C4-2B (cell line): ENCODE measurements at regions not wholly inside any gene's neighbourhood (a gene's known extent, or its start where the extent isn't known, plus 50 kb on each side); places are given as distances from the start of the nearest gene placed in this dataset.

Experiments
- H3K27ac ChIP-seq: fragments of 450-650 bp; 2 replicates; pipeline ENCODE4 v1.5.1; 2017
- ZFX ChIP-seq: fragments of 450-650 bp; IDR thresholded peaks from 2 replicates; pipeline ENCODE4 v1.6.1; 2017
- TF ChIP-seq, protein P1 (sequence below): fragments of 450-650 bp; conservative IDR thresholded peaks from 2 replicates; pipeline ENCODE4 v1.5.1; 2017; ENCODE audit warnings: mild to moderate bottlenecking

DNA sequence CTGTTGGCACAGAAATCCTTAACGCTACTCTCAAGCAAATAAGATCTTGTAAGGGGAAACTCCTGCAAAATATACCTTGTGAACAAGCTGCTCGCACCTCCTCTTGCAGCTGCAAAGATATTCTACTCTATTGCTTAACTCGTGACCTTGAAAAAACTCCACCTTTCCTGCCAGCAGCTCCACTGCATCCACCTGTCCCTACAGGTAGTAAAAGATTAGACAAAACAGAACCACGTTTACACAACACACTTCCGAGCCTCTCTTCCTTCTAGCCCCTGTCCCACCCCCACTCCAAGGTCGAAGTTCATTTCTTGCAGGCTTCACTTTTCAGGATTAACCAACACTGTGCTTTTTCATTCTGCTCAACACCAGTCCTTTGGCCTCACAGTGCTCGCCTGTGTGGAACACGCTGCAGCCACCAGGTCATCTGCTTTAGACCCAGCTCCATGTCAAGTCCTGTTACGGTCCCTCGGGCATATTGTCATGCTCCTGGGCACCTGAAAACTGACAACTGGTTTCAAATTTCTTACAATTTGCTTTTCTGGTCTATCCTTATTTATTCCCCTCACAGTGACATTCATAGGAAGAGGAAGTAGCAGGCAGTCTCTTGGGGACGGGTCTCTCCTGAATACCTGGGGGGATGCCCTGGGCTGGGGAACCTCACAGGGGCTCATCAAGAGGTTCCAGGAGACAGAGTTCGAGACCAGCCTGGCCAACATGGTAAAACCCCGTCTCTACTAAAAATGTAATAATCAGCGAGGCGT lies 165.8 kb upstream of the KLF14 start:
- no peak overlapping the region for H3K27ac ChIP-seq
- no peak for TF ChIP-seq ZFX
- TF ChIP-seq, protein P1, sequence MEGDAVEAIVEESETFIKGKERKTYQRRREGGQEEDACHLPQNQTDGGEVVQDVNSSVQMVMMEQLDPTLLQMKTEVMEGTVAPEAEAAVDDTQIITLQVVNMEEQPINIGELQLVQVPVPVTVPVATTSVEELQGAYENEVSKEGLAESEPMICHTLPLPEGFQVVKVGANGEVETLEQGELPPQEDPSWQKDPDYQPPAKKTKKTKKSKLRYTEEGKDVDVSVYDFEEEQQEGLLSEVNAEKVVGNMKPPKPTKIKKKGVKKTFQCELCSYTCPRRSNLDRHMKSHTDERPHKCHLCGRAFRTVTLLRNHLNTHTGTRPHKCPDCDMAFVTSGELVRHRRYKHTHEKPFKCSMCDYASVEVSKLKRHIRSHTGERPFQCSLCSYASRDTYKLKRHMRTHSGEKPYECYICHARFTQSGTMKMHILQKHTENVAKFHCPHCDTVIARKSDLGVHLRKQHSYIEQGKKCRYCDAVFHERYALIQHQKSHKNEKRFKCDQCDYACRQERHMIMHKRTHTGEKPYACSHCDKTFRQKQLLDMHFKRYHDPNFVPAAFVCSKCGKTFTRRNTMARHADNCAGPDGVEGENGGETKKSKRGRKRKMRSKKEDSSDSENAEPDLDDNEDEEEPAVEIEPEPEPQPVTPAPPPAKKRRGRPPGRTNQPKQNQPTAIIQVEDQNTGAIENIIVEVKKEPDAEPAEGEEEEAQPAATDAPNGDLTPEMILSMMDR = no peak

GRCh38 chr7:130900471-130901076 lies 166.6 kb upstream of the KLF14 start:
- H3K27ac ChIP-seq = no peak overlapping the region
- TF ChIP-seq ZFX = no peak
- TF ChIP-seq, protein P1 = no peak

- TF ChIP-seq, protein P1 = no peak
- no peak for TF ChIP-seq ZFX
- H3K27ac ChIP-seq = no peak overlapping the region
Observed at GRCh38 chr7:130901209-130901783, 167.3 kb upstream of the KLF14 start.

- no peak overlapping the region for H3K27ac ChIP-seq
- no peak for TF ChIP-seq ZFX
- TF ChIP-seq, protein P1 = no peak
Observed at GRCh38 chr7:130902755-130903357, 168.8 kb upstream of the KLF14 start.

GRCh38 chr7:130903358-130903974 lies 169.5 kb upstream of the KLF14 start:
- no peak overlapping the region for H3K27ac ChIP-seq
- TF ChIP-seq, protein P1 = no peak
- no peak for TF ChIP-seq ZFX

DNA sequence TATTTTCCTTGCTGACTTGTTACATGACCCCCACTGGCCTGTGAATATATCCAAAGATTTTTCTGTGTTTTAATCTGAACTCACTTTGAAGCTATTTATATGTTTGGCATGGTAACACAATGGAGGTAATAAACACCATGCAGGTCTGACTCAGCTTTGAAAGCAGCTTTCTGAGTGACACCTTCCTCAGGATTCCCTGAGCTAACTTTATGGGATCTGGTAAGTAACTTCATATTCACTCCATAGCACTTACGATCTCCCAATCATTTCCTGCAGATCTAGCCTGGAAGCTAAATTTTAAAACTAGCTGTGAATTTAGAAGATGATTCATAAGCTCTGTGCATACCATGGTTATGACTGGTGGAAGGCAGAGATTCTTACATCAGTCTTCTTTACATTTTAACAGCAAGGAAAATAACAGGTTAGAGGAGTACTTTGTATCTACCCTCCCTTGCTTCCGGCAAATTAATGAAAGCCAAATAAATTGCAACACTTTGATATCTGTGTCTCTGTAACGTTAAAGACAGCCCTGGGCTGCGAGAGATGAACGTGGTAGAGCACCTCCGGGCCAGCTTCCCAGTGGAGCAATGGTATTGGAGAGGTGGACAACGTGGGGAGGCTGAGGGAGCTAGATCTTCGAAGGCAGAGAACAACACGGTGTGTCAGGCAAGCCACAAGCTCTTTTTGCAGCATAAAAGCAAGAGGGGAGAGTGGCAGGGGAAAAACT lies 170.2 kb upstream of the KLF14 start:
- no peak for TF ChIP-seq ZFX
- TF ChIP-seq, protein P1 = no peak
- no peak overlapping the region for H3K27ac ChIP-seq
